GM23338 (cell line): ENCODE measurements at regions not wholly inside any gene's neighbourhood (a gene's known extent, or its start where the extent isn't known, plus 50 kb on each side); places are given as distances from the start of the nearest gene placed in this dataset.

Experiments used
- CREB1 ChIP-seq: fragments of 250-450 bp; sonication (Bioruptor Pico); IDR thresholded peaks from 2 replicates; pipeline ENCODE4 v1.5.0; 2020; ENCODE audit warnings: low read depth, mild to moderate bottlenecking, moderate library complexity
- CTCF ChIP-seq, 2 experiments: fragments of 200-600 bp in 1 of 2; sonication (generic) in 1 of 2; conservative IDR thresholded peaks; 2 replicates each; pipeline versions ENCODE4 v1.5.1 to v1.6.1; 2016 to 2017; ENCODE audit warnings: antibody characterized with exemption in 2 of 2, low read depth in 2 of 2, mild to moderate bottlenecking in 2 of 2, moderate library complexity in 1 of 2
- ETS1 ChIP-seq: IDR thresholded peaks from 2 replicates; pipeline ENCODE4 v1.6.1; 2016; ENCODE audit warnings: antibody characterized with exemption
- EZH2 ChIP-seq: fragments of 200-600 bp; sonication (generic); IDR thresholded peaks from one replicate; pipeline ENCODE4 v1.8.0; 2017; ENCODE audit warnings: antibody characterized with exemption, mild to moderate bottlenecking, low read depth; ENCODE audit not compliant: unreplicated experiment
- EZH2phosphoT487 ChIP-seq: fragments of 200-600 bp; sonication (generic); IDR thresholded peaks from one replicate; pipeline ENCODE4 v1.8.1; 2018; ENCODE audit warnings: antibody characterized with exemption; ENCODE audit not compliant: unreplicated experiment
- NANOG ChIP-seq: IDR thresholded peaks from 2 replicates; pipeline ENCODE4 v1.6.1; 2016; ENCODE audit warnings: antibody characterized with exemption, borderline replicate concordance
- POLR2AphosphoS5 ChIP-seq: IDR thresholded peaks from 2 replicates; pipeline ENCODE4 v1.6.1; 2016; ENCODE audit warnings: antibody characterized with exemption, low read depth
- REST ChIP-seq: IDR thresholded peaks from one replicate; pipeline ENCODE4 v1.6.1; 2018; ENCODE audit warnings: antibody characterized with exemption; ENCODE audit not compliant: unreplicated experiment
- ZNF114 ChIP-seq: fragments of 250-450 bp; sonication (Bioruptor Pico); IDR thresholded peaks from 2 replicates; pipeline ENCODE4 v1.5.0; 2020; ENCODE audit warnings: mild to moderate bottlenecking, moderate library complexity

GRCh38 chr2:22902662-22903165 lies 482.3 kb upstream of the KLHL29 start:
- no peak for TF ChIP-seq CTCF (conservative IDR thresholded peaks at IDR 0.05; ENCODE audit: low read depth in 2 of 2)
- no peak for TF ChIP-seq EZH2
- no peak for TF ChIP-seq EZH2phosphoT487
- no peak for TF ChIP-seq POLR2AphosphoS5
- TF ChIP-seq ETS1 = no peak
- no peak for TF ChIP-seq REST
- TF ChIP-seq ZNF114 = no peak
- no peak for TF ChIP-seq NANOG
- no peak for TF ChIP-seq CREB1 (CRISPR knock-in tag)
